Loucy (cell line): ENCODE measurements at regions not wholly inside any gene's neighbourhood (a gene's known extent, or its start where the extent isn't known, plus 50 kb on each side); places are given as distances from the start of the nearest gene placed in this dataset.

ENCODE experiments used
- EZH2phosphoT487 ChIP-seq: fragments of 200-600 bp; IDR thresholded peaks from 2 replicates; pipeline ENCODE4 v1.6.1; 2018; ENCODE audit warnings: antibody characterized with exemption, mild to moderate bottlenecking, moderate library complexity, borderline replicate concordance
- TF ChIP-seq, protein P1 (sequence below): fragments of 200-600 bp; sonication (generic); conservative IDR thresholded peaks from 2 replicates; pipeline ENCODE4 v1.5.1; 2014; ENCODE audit warnings: mild to moderate bottlenecking, antibody characterized with exemption, low read length

DNA sequence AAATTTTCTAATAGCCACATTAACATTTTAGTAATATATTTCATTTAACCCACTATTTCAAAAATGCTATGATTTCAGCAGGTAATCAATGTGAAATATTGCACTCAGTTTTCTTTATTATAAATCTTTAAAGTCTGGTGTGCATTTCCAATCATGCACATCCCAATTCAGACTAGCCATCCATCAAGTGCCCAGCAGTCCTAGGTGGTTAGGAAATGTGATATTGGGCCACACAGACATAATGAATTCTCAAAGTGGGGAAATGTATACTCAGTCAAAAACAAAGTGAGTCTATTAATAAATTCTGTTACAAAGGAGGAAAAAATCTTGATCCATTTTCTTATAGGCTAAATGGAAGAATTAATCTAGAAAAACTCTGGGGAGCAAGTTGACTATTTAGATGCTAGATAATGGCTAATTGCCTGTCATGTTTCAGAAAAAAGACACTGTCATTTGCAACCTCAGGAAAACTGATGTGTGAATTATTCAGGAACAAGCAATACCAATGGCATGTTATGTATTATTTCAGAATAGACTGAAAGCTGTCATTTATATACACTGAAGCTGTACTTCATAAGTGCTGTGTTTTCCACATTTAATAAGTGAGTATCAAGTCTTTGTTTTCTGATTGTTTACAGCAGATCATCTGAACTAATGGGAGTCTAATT lies 629.1 kb upstream of the ADARB2 start:
- TF ChIP-seq, protein P1, sequence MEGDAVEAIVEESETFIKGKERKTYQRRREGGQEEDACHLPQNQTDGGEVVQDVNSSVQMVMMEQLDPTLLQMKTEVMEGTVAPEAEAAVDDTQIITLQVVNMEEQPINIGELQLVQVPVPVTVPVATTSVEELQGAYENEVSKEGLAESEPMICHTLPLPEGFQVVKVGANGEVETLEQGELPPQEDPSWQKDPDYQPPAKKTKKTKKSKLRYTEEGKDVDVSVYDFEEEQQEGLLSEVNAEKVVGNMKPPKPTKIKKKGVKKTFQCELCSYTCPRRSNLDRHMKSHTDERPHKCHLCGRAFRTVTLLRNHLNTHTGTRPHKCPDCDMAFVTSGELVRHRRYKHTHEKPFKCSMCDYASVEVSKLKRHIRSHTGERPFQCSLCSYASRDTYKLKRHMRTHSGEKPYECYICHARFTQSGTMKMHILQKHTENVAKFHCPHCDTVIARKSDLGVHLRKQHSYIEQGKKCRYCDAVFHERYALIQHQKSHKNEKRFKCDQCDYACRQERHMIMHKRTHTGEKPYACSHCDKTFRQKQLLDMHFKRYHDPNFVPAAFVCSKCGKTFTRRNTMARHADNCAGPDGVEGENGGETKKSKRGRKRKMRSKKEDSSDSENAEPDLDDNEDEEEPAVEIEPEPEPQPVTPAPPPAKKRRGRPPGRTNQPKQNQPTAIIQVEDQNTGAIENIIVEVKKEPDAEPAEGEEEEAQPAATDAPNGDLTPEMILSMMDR: no peak
- no peak for TF ChIP-seq EZH2phosphoT487
